HG03108 (cell line): ENCODE measurements at regions not wholly inside any gene's neighbourhood (a gene's known extent, or its start where the extent isn't known, plus 50 kb on each side); places are given as distances from the start of the nearest gene placed in this dataset.
"Not testable (repeated sequence)": the region's sequence is repeated elsewhere in the genome, so short reads cannot be mapped to it uniquely, and the experiment has no call there.

ENCODE experiments used
- ATAC-seq: cut with Tn5 transposase; IDR thresholded peaks from one replicate; pipeline ENCODE4 v1.9.1; 2021; ENCODE audit warnings: moderate library complexity; ENCODE audit not compliant: unreplicated experiment

DNA sequence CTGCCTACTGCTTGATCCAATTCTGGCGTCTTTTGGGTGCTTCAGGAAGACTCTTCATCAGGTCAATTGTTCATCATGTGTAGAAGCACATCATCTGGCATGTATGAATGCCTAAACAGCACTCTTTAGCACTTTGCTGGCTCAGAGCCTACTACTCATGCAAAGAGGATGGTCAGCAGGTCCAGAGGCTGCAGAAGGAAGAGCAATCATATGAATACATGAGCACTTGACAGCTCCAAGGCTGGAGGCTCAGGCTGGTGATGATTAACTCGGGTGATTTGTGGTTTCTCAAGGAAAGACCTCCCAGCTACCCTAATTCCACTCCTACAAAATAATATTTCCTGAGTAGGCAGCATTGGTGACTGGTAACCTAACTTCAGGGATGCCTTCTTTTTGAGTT, 103.8 kb upstream of the CXCL13 start:
- ATAC-seq = no peak

- no peak for ATAC-seq
These were observed 101.2 kb upstream of the CXCL13 start for GRCh38 chr4:77504407-77504806.

- no peak for ATAC-seq
These were observed 100.2 kb upstream of the CXCL13 start for GRCh38 chr4:77505275-77505957.

DNA sequence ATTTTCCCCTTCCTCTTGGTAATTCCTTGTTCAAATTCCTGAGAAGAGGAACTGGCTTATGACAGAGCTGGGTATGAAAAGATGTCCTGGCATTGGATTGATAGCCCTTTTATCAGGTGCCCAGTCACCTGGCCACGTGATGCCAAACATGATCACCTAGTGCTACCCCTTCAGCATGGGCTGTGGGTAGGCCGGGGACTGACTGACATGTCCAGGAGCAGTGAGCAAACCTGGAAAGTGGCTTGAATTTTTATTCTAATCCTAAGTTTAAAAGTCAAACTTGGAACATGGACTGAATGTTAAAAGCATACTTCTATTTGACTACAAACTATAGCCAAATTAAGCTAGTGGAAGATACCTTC, 99.7 kb upstream of the CXCL13 start:
- no peak for ATAC-seq

DNA sequence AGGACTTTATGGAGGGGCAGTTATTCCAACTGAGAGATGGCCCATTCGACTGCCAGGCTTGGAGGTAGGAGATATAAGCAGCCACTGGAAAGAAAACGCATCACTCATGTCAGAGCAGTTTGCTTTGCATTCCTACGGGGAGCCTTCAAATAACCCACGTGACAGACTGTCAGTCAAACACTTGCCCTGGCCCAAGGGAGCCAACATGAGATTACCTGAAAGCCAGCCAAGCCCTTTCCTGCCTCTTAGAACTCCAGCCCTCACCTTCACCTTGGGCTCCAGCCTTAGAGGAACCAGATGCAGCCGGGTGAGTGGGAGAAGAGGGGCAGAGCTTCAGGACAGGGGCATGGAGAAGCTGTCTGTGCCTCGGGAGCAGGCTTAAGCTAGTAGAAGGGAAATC, 95.3 kb upstream of the CXCL13 start:
- no peak for ATAC-seq

- ATAC-seq = no peak
These were observed 80.1 kb upstream of the CXCL13 start for GRCh38 chr4:77525538-77525937.

DNA sequence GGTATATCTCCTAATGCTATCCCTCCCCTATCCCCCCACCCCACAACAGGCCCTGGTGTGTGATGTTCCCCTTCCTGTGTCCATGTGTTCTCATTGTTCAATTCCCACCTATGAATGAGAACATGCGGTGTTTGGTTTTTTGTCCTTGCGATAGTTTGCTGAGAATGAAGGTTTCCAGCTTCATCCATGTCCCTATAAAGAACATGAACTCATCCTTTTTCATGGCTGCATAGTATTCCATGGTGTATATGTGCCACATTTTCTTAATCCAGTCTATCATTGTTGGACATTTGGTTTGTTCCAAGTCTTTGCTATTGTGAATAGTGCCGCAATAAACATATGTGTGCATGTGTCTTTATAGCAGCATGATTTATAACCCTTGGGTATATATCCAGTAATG, 77.7 kb upstream of the CXCL13 start:
- not testable (repeated sequence) for ATAC-seq

GRCh38 chr4:77538144-77538543, 67.5 kb upstream of the CXCL13 start:
- no peak for ATAC-seq

DNA sequence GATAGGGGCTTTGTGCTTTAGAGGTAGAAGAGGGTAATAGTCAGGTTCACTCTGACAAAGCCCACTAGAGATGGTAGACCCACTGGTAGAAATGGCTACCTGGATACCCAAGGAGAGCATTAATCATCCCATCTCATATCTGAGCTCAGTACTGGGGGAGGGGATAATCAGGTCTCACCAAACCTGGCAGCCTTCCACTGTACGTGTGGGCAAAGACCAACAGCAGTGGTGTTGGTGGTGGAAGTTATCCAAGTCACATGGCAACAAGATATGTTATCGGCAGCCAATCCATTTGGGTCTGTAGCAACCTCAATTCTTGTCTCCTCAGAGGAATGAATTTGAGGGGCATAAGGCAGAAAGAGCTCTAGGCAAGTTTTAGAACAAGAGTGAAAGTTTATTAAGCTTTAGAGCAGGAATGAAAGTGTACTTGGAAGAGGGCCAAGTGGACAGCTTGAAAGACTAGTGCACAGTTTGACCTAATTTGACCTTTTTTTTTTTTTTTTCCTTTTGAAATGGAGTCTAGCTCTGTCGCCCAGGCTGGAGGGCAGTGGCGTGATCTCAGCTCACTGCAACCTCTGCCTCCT, 67.0 kb upstream of the CXCL13 start:
- no peak for ATAC-seq
